H1 (cell line): ENCODE measurements at regions not wholly inside any gene's neighbourhood (a gene's known extent, or its start where the extent isn't known, plus 50 kb on each side); places are given as distances from the start of the nearest gene placed in this dataset.

Source experiments
- CTCF ChIA-PET: fragments of 300-600 bp; sonication (Branson Sonifier 250); formaldehyde crosslinking; loops from one replicate; lab custom pipeline; 2021; ENCODE audit not compliant: partially characterized antibody; lab: Charles Lee
- POLR2A ChIA-PET: fragments of 300-600 bp; sonication (Branson Sonifier 250); formaldehyde crosslinking; loops from one replicate; lab custom pipeline; 2021; ENCODE audit warnings: inconsistent platforms; ENCODE audit not compliant: partially characterized antibody; lab: Charles Lee
- DNase-seq, 2 experiments: peaks; one replicate each; pipeline versions ENCODE4 v3.0.0 to v3.0.0-alpha.2; 2010 to 2022; ENCODE audit warnings: low spot score in 2 of 2, low read depth in 1 of 2, mixed read lengths in 1 of 2
- FAIRE-seq: peaks from 2 replicates; lab custom pipeline; 2011; peaks lifted over from hg19 to GRCh38; lab: Jason Lieb, UNC
- H2AFZ ChIP-seq: 2 replicates; pipeline ENCODE4 v1.8.1; 2012; ENCODE audit warnings: low read length, inconsistent platforms
- H2AK5ac ChIP-seq: 2 replicates; pipeline ENCODE4 v1.6.1; 2013; ENCODE audit warnings: low read depth, low read length
- H2BK120ac ChIP-seq: replicated peaks from 2 replicates; pipeline ENCODE3; 2013; ENCODE audit warnings: low read depth, low read length, inconsistent platforms
- H2BK12ac ChIP-seq: 2 replicates; pipeline ENCODE4 v1.6.1; 2013; ENCODE audit warnings: low read depth, low read length
- H2BK15ac ChIP-seq: 2 replicates; pipeline ENCODE4 v1.6.1; 2013; ENCODE audit warnings: low read length
- H2BK20ac ChIP-seq: 2 replicates; pipeline ENCODE4 v1.6.1; 2013; ENCODE audit warnings: low read length
- H2BK5ac ChIP-seq: 2 replicates; pipeline ENCODE4 v1.6.1; 2013; ENCODE audit warnings: low read depth, low read length
- H3K14ac ChIP-seq: 2 replicates; pipeline ENCODE4 v1.6.1; 2013; ENCODE audit warnings: inconsistent platforms; ENCODE audit not compliant: insufficient read length
- H3K18ac ChIP-seq: 2 replicates; pipeline ENCODE4 v1.6.1; 2013; ENCODE audit warnings: low read length; ENCODE audit errors: extremely low read depth
- H3K23ac ChIP-seq: 2 replicates; pipeline ENCODE4 v1.6.1; 2013; ENCODE audit warnings: inconsistent platforms; ENCODE audit not compliant: insufficient read length
- H3K23me2 ChIP-seq: 2 replicates; pipeline ENCODE4 v1.6.1; 2013; ENCODE audit warnings: low read depth, low read length
- H3K27ac ChIP-seq: 2 replicates; pipeline ENCODE4 v1.6.1; 2011; ENCODE audit warnings: low read depth, low read length, inconsistent platforms
- H3K27me3 ChIP-seq, 4 experiments: replicated peaks in 1 of 4; 1 replicate in 1 of 4; 2 replicates in 3 of 4; pipeline versions ENCODE4 v1.6.1 to v1.8.1; 2011 to 2013; ENCODE audit warnings: low read length in 3 of 4, mild to moderate bottlenecking in 3 of 4, inconsistent platforms in 2 of 4, mixed read lengths in 2 of 4, moderate library complexity in 1 of 4; ENCODE audit not compliant: control insufficient read depth in 3 of 4, insufficient read depth in 3 of 4; ENCODE audit errors: extremely low read depth in 1 of 4
- H3K36me3 ChIP-seq, 4 experiments: 2 replicates each; pipeline versions ENCODE4 v1.6.1 to v1.8.1; 2011 to 2013; ENCODE audit warnings: mild to moderate bottlenecking in 4 of 4, low read length in 3 of 4, moderate library complexity in 2 of 4, control low read depth in 1 of 4, inconsistent platforms in 1 of 4; ENCODE audit not compliant: insufficient read depth in 4 of 4, control insufficient read depth in 2 of 4
- H3K4ac ChIP-seq: replicated peaks from 2 replicates; pipeline ENCODE3; 2013; ENCODE audit warnings: low read length, low read depth, mixed read lengths, inconsistent platforms; ENCODE audit not compliant: insufficient read length
- H3K4me1 ChIP-seq, 4 experiments: replicated peaks in 1 of 4; 1 replicate in 1 of 4; 2 replicates in 3 of 4; pipeline versions ENCODE4 v1.6.1 to v1.8.1; 2011 to 2013; ENCODE audit warnings: low read length in 3 of 4, inconsistent platforms in 2 of 4, mixed read lengths in 1 of 4; ENCODE audit not compliant: insufficient read depth in 4 of 4, control insufficient read depth in 3 of 4
- H3K4me2 ChIP-seq, 2 experiments: 2 replicates each; pipeline versions ENCODE4 v1.6.1 to v1.8.1; 2011 to 2013; ENCODE audit warnings: low read depth in 2 of 2, low read length in 2 of 2, control low read depth in 1 of 2, inconsistent platforms in 1 of 2, mild to moderate bottlenecking in 1 of 2; ENCODE audit not compliant: insufficient read depth in 1 of 2
- H3K4me3 ChIP-seq, 4 experiments: fragments of 200-600, 300-600 bp in 1 of 4; sonication (generic), shearing (Covaris generic), sonication (Bioruptor Twin) in 1 of 4; 2 replicates each; pipeline versions ENCODE4 v1.5.1 to v1.8.1; 2011 to 2016; ENCODE audit warnings: low read length in 4 of 4, low read depth in 3 of 4, control low read depth in 2 of 4, inconsistent platforms in 2 of 4, mild to moderate bottlenecking in 2 of 4, mixed read lengths in 1 of 4, moderate library complexity in 1 of 4; ENCODE audit not compliant: insufficient read depth in 2 of 4; ENCODE audit errors: extremely low read depth in 1 of 4
- H3K56ac ChIP-seq: replicated peaks from 2 replicates; pipeline ENCODE3; 2013; ENCODE audit warnings: low read depth, mild to moderate bottlenecking, mixed read lengths, low read length, inconsistent platforms; ENCODE audit not compliant: insufficient read length
- H3K79me1 ChIP-seq: 2 replicates; pipeline ENCODE4 v1.6.1; 2013; ENCODE audit warnings: low read depth, low read length, control low read depth
- H3K79me2 ChIP-seq, 2 experiments: 2 replicates each; pipeline versions ENCODE4 v1.6.1 to v1.8.1; 2012 to 2013; ENCODE audit warnings: low read length in 2 of 2, mild to moderate bottlenecking in 2 of 2, inconsistent platforms in 1 of 2; ENCODE audit not compliant: insufficient read depth in 2 of 2, control insufficient read depth in 1 of 2
- H3K9ac ChIP-seq, 4 experiments: replicated peaks in 1 of 4; 1 replicate in 1 of 4; 2 replicates in 3 of 4; pipeline versions ENCODE4 v1.6.1 to v1.8.1; 2011 to 2013; ENCODE audit warnings: low read depth in 3 of 4, low read length in 3 of 4, control low read depth in 2 of 4, mild to moderate bottlenecking in 2 of 4, moderate library complexity in 2 of 4, inconsistent platforms in 1 of 4; ENCODE audit errors: extremely low read depth in 1 of 4
- H3K9me3 ChIP-seq, 2 experiments: 2 replicates each; pipeline versions ENCODE4 v1.6.1 to v1.8.1; 2012 to 2013; ENCODE audit warnings: mild to moderate bottlenecking in 2 of 2, moderate library complexity in 2 of 2, control low read depth in 1 of 2, inconsistent platforms in 1 of 2, low read depth in 1 of 2, low read length in 1 of 2, mixed read lengths in 1 of 2; ENCODE audit not compliant: insufficient read depth in 2 of 2
- H4K20me1 ChIP-seq, 2 experiments: replicated peaks in 1 of 2; 2 replicates each; pipeline versions ENCODE3 to v1.8.1; 2011 to 2013; ENCODE audit warnings: inconsistent platforms in 2 of 2, low read length in 2 of 2, mild to moderate bottlenecking in 1 of 2; ENCODE audit not compliant: insufficient read depth in 2 of 2, control insufficient read depth in 1 of 2
- H4K5ac ChIP-seq: 2 replicates; pipeline ENCODE4 v1.6.1; 2013; ENCODE audit warnings: low read length, low read depth, mixed read lengths, inconsistent platforms; ENCODE audit not compliant: insufficient read length
- H4K8ac ChIP-seq: 2 replicates; pipeline ENCODE4 v1.8.0; 2013; ENCODE audit warnings: mild to moderate bottlenecking, moderate library complexity, low read length, inconsistent platforms; ENCODE audit not compliant: insufficient read depth; ENCODE audit errors: extremely low read depth
- H4K91ac ChIP-seq: replicated peaks from 2 replicates; pipeline ENCODE3; 2013; ENCODE audit warnings: low read length, mixed read lengths, inconsistent platforms; ENCODE audit not compliant: insufficient read length
- MAFK ChIP-seq: IDR thresholded peaks from 2 replicates; pipeline ENCODE4 v1.6.1; 2012; ENCODE audit warnings: low read depth, mild to moderate bottlenecking, improper control_type of control experiment, low read length
- POU5F1 ChIP-seq: IDR thresholded peaks from 2 replicates; pipeline ENCODE4 v1.6.1; 2011; ENCODE audit warnings: low read depth, mild to moderate bottlenecking, low read length, moderate library complexity
- RAD21 ChIP-seq, 2 experiments: IDR thresholded peaks in 1 of 2; conservative IDR thresholded peaks in 1 of 2; 2 replicates each; pipeline ENCODE4 v1.6.1; 2011; ENCODE audit warnings: low read depth in 2 of 2, low read length in 2 of 2, improper control_type of control experiment in 1 of 2, inconsistent platforms in 1 of 2, mild to moderate bottlenecking in 1 of 2, moderate library complexity in 1 of 2
- RNF2 ChIP-seq: fragments of 200-900, 300-1000 bp; sonication (generic); IDR thresholded peaks from 2 replicates; pipeline ENCODE4 v1.7.1; 2016; ENCODE audit warnings: borderline replicate concordance, low read depth, mild to moderate bottlenecking, antibody characterized with exemption, low read length; ENCODE audit not compliant: poor library complexity, severe bottlenecking; ENCODE audit errors: missing control alignments
- ZNF274 ChIP-seq: IDR thresholded peaks from 2 replicates; pipeline ENCODE4 v1.7.0; 2012; ENCODE audit warnings: low read length, borderline replicate concordance; ENCODE audit errors: extremely low read depth
- WGBS, 2 experiments: shearing (Covaris generic) in 1 of 2; methylation state at CpG; one replicate each; pipeline versions ENCODE4 v1.1.6 to v1.1.7; 2013 to 2015; ENCODE audit warnings: low lambda C conversion rate in 2 of 2, mixed read lengths in 2 of 2, inconsistent platforms in 1 of 2, low coverage in 1 of 2, missing lambda C conversion rate in 1 of 2; ENCODE audit not compliant: insufficient replicate concordance in 2 of 2, insufficient coverage in 1 of 2, insufficient read length in 1 of 2; ENCODE audit errors: extremely low coverage in 1 of 2, missing lambda C conversion rate in 1 of 2; 5-methylcytosine and 5-hydroxymethylcytosine counted together
- TF ChIP-seq, protein P1 (sequence below): IDR thresholded peaks from 2 replicates; pipeline ENCODE4 v1.6.1; 2012; ENCODE audit warnings: inconsistent platforms

DNA sequence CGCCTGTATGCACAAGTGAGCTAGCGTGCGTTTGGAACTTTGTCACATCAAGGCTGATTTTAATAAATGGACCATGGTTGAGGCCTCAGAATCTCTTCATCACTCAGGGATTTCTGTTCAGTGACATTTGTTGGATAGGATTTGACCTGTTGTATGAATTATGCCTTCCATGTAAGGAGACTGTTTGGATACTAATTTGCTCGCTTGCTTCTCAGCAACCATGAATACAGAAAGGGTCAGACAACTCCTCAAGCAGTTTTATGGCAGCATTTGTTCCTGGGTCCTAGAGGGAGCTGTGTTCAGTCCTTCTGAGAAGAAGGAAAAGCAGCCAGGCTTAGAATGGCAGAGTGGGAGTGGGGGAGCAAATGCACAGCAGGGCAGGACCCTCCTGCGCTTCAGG is 269.7 kb upstream of the LCORL start:
- no peak overlapping the region for H2AFZ ChIP-seq
- FAIRE-seq (no peak), DNase-seq (no peak)
- H3K4ac ChIP-seq, result no peak overlapping the region
- no peak overlapping the region for H3K56ac ChIP-seq
- no peaks in the 10 kb centered on the region for H3K36me3 ChIP-seq
- no peak overlapping the region for H2BK12ac ChIP-seq
- H3K4me3 ChIP-seq, result no peak overlapping the region
- H2BK20ac ChIP-seq, result no peak overlapping the region
- no peak overlapping the region for H3K4me2 ChIP-seq
- H2BK15ac ChIP-seq, result no peak overlapping the region
- H3K18ac ChIP-seq, result no peak overlapping the region
- H3K79me2 ChIP-seq, result no peaks in the 10 kb centered on the region
- H4K8ac ChIP-seq, result no peak overlapping the region
- no peak overlapping the region for H3K27ac ChIP-seq
- H3K27me3 ChIP-seq, result no peaks in the 10 kb centered on the region
- H4K91ac ChIP-seq, result no peak overlapping the region
- no peaks in the 10 kb centered on the region for H4K20me1 ChIP-seq
- H3K4me1 ChIP-seq, result no peaks in the 10 kb centered on the region
- no peak overlapping the region for H3K23ac ChIP-seq
- CTCF ChIA-PET, result no interaction called here
- POLR2A ChIA-PET, result no interaction called here
- H3K9me3 ChIP-seq, result peaks cover 52 to 84% of the 10 kb centered on the region in 2 experiments
- H3K14ac ChIP-seq, result no peak overlapping the region
- H2BK120ac ChIP-seq, result no peak overlapping the region
- H3K23me2 ChIP-seq, result peaks cover 2% of the 10 kb centered on the region; the same call in 1 of the 2 replicates
- 75% methylated on average over 5 of the region's 5 CpGs; no CpG with 5 or more reads in 1 of the 2 experiments for WGBS, 2 experiments
- no peak overlapping the region for H2BK5ac ChIP-seq
- no peak overlapping the region for H3K9ac ChIP-seq
- no peak overlapping the region for H2AK5ac ChIP-seq
- no peak overlapping the region for H4K5ac ChIP-seq
- H3K79me1 ChIP-seq, result no peaks in the 10 kb centered on the region
- no peak for TF ChIP-seq ZNF274
- TF ChIP-seq, protein P1, sequence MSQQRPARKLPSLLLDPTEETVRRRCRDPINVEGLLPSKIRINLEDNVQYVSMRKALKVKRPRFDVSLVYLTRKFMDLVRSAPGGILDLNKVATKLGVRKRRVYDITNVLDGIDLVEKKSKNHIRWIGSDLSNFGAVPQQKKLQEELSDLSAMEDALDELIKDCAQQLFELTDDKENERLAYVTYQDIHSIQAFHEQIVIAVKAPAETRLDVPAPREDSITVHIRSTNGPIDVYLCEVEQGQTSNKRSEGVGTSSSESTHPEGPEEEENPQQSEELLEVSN, result no peak
- no peak for TF ChIP-seq MAFK
- no peak for TF ChIP-seq RNF2
- no peak for TF ChIP-seq POU5F1
- TF ChIP-seq RAD21 (IDR thresholded peaks at IDR 0.05 in 1 of 2, conservative IDR thresholded peaks at IDR 0.05 in 1 of 2; ENCODE audit: low read depth in 2 of 2, low read length in 2 of 2), result no peak
